OCI-LY3 (cell line): ENCODE measurements at regions not wholly inside any gene's neighbourhood (a gene's known extent, or its start where the extent isn't known, plus 50 kb on each side); places are given as distances from the start of the nearest gene placed in this dataset.

Experiments used
- EZH2phosphoT487 ChIP-seq: fragments of 200-600 bp; shearing (Covaris generic); IDR thresholded peaks from 2 replicates; pipeline ENCODE4 v1.6.1; 2018; ENCODE audit warnings: antibody characterized with exemption, mixed run types, low read depth
- TF ChIP-seq, protein P1 (sequence below): fragments of 200-600, 300-600 bp; sonication (generic); IDR thresholded peaks from 2 replicates; pipeline ENCODE4 v1.5.1; 2014; ENCODE audit warnings: antibody characterized with exemption, low read length, low read depth

- TF ChIP-seq, protein P1, sequence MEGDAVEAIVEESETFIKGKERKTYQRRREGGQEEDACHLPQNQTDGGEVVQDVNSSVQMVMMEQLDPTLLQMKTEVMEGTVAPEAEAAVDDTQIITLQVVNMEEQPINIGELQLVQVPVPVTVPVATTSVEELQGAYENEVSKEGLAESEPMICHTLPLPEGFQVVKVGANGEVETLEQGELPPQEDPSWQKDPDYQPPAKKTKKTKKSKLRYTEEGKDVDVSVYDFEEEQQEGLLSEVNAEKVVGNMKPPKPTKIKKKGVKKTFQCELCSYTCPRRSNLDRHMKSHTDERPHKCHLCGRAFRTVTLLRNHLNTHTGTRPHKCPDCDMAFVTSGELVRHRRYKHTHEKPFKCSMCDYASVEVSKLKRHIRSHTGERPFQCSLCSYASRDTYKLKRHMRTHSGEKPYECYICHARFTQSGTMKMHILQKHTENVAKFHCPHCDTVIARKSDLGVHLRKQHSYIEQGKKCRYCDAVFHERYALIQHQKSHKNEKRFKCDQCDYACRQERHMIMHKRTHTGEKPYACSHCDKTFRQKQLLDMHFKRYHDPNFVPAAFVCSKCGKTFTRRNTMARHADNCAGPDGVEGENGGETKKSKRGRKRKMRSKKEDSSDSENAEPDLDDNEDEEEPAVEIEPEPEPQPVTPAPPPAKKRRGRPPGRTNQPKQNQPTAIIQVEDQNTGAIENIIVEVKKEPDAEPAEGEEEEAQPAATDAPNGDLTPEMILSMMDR, result no peak
- no peak for TF ChIP-seq EZH2phosphoT487
These were observed 65.6 kb upstream of the FLRT2 start for GRCh38 chr14:85464135-85464895.
